GM21619 (cell line): ENCODE measurements at regions not wholly inside any gene's neighbourhood (a gene's known extent, or its start where the extent isn't known, plus 50 kb on each side); places are given as distances from the start of the nearest gene placed in this dataset.
A peak's percentile ranks its signal among the peaks of the same experiment; 100 is the strongest.

Source experiments
- ATAC-seq: cut with Tn5 transposase; IDR thresholded peaks from one replicate; pipeline ENCODE4 v1.9.1; 2021; ENCODE audit not compliant: unreplicated experiment

- no peak for ATAC-seq
Observed at GRCh38 chr6:104227508-104227907, 632.2 kb downstream of the HACE1 start.

GRCh38 chr6:104226790-104227446 is 632.8 kb downstream of the HACE1 start:
- no peak for ATAC-seq

DNA sequence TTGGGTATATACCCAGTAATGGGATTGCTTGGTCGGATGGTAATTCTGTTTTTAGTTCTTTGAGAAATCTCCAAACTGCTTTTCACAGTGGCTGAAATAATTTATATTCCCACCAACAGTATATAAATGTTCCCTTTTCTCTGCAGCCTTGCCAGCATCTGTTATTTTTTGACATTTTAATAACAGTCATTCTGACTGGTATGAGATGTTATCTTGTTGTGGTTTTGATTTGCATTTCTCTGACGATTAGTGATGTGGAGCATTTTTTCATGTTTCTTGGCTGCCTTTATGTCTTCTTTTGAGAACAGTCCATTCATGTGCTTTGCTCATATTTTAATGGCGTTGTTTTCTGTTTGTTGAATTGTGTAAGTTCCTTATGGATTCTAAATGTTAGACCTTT is 641.6 kb downstream of the HACE1 start:
- no peak for ATAC-seq

DNA sequence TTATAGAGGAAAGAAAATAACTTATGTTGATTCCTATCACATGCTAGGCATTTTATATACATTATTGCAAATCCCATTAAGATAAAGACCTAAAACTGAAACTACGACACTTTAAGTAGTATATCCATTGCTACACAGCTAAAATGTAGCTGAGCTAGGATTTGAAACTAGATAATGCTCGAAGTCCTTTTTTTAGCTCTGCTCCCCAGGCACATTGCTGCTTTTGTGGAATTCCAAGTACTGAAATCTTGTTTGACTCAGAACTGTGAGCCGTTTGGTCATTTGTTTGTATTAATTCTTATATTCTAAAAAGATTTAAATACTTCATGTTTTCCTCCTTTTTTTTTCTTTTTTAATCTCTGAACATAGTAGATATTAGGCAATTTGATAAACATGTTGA is 644.8 kb downstream of the HACE1 start:
- no peak for ATAC-seq

DNA sequence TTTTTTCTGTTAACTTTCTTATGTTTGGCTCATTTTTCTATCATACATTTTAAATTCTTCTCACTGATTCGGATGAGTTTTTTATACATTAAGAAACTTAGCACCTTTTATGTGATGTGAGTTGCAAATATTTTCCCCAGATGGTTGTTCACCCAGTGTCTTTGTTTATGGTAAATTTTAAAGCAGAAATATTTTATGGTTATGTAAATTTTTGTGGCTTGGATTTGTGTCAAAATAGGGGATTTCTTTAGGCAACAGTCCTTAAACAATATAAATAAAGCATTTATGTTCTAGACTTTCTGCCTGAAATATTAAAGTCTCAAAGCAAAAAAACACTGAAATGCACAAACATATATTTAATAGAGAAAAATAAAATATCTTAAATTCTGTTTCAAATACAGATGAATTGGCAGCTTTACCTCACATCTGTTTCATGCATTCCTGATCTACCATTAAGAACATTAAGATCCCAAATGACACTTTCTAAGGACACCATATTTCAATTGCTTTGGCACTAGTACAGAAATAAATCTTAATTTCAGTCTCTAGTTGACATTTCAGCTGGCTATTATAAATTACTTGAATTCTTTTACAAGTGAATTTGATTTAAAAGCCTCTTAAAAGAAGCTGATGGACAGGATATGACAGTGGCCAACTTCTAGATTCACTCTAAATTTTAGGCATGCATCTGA is 646.6 kb downstream of the HACE1 start:
- ATAC-seq: no peak

GRCh38 chr6:104207635-104208034 is 652.1 kb downstream of the HACE1 start:
- ATAC-seq: no peak

GRCh38 chr6:104201557-104201956 is 658.2 kb downstream of the HACE1 start:
- ATAC-seq: no peak

DNA sequence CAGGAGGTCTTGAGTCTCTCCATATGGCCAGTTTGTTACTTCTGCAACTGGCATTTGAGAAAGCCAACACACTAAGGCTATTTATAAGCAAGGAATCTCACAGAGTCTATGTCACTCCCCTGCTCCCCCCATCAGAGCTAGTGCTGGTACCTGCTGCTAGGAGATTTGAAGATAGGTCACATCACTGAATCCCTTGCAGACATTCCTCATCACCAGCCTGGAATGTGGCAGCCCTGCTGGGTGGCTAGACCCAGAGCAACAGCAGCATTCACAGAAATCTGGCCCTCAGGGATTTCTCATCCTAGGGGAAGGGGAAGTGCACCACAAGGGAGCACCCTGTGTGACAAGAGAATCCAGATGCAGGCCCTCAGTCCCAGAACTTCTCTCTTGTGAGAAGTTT is 672.1 kb downstream of the HACE1 start:
- no peak for ATAC-seq

DNA sequence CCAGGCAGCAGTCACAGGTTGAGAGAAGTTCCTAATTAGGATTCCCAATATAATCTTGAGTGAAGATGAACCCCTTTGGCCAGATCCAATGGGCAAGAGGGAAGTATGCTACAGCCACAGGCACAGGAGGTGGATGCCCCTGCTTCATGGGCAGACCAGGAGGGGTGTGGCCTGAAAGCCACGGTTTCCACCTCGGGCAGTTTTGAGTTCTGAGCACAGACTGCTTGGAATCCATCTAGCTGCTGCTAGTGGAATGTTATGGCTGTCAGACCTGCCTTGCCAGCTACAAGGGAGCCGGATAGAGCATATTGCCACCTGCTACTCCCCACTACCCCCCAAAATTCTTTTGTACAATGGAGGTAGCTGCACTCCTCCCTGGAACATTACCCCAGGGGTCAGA is 672.9 kb downstream of the HACE1 start:
- ATAC-seq: no peak

GRCh38 chr6:104183816-104184435 is 675.8 kb downstream of the HACE1 start:
- no peak for ATAC-seq

GRCh38 chr6:104182811-104183210 is 676.9 kb downstream of the HACE1 start:
- ATAC-seq: no peak

DNA sequence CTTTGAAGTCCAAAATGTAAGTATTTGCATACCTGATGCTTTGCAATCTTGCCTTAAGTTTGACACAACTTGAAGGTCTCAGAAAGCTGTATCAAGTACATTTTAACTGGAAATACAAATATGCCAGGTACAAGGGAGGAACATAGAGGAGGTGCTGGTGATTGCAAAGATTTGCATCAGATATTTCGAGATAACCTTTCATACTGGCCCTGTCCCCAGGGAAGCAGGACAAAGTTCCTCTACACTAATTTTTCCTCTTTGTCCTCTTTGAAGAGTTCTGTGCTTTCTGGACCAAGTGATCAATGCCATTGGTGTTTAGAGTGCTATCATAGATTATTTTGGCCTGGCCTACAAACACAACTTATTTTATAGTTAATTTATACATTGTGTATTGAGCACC is 686.1 kb downstream of the HACE1 start:
- ATAC-seq: no peak

DNA sequence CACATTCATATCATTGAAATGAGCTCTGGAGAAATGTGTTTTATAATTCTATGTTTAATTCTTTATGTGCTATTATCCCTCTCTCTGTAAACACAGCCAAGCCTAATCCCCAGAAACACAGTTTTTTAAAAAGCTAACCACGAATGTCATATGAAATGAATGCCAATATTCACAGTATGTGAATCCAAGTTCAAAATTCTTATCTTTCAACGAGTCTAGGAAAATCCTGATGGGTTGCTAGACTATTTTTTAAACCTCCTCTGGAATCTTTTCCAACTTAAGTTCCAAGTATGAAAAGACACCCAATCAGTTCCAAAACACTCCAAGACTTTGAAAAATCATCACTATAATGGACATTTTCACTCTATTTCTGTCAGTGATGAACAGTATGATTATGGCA is 689.3 kb downstream of the HACE1 start:
- ATAC-seq: no peak

DNA sequence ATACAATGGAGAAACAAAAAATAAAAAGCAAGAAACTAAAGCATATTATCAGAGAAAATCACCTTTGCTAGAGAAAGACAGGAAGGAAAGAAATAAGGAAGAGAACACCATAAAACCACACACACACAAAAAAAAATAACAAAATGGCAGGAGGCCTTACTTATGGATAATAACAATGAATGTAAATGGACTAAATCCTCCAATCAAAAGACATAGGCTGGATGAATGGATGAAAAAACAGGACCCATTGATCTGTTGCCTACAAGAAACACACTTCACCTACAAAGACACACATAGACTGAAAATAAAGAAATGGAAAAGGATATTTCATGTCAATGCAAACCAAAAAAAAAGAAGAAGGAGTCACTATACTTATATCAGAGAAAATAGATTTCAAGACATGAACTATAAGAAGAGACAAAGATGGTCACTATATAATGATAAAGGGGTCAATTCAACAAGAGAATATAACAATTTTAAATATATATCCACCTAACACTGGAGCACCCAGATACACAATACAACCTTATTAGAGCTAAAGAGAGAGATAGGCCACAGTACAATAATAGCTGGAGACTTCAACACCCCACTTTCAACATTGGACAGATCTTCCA is 693.6 kb downstream of the HACE1 start:
- ATAC-seq: no peak

- no peak for ATAC-seq
Observed at GRCh38 chr6:104162036-104162669, 697.6 kb downstream of the HACE1 start.

DNA sequence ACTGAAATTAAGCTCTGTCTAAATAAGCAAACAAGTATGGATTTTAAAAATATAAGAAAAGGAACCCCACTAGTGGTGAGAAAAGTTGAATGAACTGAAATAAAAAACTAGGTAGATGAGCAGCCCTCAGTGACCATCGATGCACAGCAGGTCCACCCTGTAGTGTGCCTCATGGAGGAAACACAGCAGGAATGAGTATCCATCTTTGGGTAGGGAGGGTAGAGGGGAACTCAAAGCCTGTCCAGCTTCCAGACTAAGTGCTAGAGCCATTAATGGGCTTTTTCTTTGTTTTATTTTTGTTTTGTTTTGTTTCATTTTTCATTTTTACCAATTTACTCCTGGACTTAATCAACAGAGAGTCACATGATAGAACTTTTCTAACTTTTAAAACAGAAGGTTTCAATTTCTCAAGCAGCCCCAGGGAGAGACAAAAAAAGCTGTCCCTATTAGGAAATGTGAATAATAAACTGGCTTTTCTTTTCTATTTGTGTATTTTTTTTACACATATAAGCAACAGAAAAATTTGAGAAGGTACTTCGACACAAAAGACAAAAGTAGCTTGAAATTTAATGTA is 700.6 kb downstream of the HACE1 start:
- peak; percentile 44 for ATAC-seq

DNA sequence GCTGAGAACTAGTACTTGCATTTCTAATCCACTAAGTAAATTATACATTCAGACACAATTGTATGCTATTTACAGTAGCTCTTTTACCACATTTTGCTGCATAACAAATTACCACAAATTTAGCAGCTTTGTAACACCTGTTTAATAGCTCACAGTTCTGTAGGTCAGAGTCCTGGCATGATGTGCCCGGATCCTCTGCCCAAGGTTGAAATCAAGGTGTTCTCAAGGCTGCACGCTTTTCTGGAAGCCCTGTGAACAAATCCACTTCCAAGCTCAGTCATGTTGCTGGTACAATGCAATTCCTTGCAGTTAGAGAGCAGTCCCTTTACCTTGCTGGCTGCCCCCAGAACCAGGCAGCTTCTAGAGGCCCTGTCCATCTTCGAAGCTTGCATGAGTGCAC is 716.0 kb downstream of the HACE1 start:
- ATAC-seq: no peak

- ATAC-seq: no peak
Observed at GRCh38 chr6:104134876-104135275, 724.8 kb downstream of the HACE1 start.

- ATAC-seq: no peak
Observed at GRCh38 chr6:104130343-104130742, 729.4 kb downstream of the HACE1 start.

GRCh38 chr6:104126315-104127005 is 733.3 kb downstream of the HACE1 start:
- no peak for ATAC-seq

DNA sequence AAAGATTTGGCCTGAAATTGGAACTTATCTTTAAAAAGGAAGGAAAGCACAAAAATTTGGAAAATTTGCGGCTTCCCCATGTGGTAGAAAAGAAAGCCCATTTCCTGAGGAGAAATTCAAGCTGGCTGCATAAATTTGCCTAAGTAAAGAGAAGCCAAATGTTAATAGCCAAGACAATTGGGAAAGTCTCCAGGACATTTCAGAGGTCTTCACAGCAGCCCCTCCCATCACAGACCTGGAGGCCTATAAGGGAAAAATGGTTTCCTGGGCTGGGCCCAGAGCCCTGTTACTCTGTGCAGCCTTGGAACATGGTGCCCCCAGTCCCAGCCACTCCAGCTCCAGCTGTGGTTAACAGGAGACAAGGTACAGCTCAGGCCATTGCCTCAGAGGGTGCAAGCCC is 736.5 kb downstream of the HACE1 start:
- no peak for ATAC-seq
